HG02970 (cell line): ENCODE measurements at regions not wholly inside any gene's neighbourhood (a gene's known extent, or its start where the extent isn't known, plus 50 kb on each side); places are given as distances from the start of the nearest gene placed in this dataset.

Experiments
- ATAC-seq: cut with Tn5 transposase; IDR thresholded peaks from one replicate; pipeline ENCODE4 v1.9.1; 2021; ENCODE audit warnings: mild to moderate bottlenecking, moderate library complexity, moderate number of reproducible peaks; ENCODE audit not compliant: unreplicated experiment, low FRiP score

DNA sequence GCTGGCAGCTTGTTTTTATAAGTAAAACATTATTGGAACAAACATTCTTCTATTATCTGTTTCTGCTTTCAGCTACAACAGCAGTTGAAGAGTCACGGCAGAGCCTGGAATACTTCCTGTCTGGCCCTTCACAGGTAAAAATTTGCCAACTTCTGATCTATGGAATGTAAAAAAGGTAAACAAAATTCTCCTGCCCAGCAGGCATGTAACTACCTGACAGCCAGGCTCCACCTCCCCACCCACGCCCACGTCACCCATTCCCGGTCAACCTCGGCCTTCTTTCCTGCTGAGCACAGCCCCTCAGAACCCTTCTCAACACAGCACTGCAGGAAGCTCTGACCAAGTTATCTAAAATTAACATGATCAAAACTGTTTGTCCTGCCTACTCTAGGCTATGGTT is 166.0 kb downstream of the DLL1 start:
- ATAC-seq = no peak

GRCh38 chr6:170124150-170124549 is 166.7 kb downstream of the DLL1 start:
- ATAC-seq = no peak

DNA sequence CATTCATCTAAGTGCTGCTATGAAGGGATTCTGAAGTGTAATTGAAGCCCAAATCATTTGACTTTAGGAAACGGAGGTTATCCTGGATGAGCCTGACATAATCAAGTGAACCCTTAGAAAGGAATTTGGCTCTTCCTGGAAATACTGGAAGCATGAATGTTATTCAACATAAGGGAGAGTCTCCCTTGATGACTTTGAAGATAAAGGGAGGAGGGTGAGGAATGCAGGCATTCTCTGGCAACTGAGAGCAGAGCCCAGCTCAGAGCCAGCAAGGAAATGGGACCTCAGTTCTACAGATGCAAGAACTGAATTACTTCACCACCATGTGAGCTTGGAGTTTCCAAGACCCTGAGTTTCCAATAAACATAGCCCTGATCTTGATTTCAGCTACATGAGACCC is 168.2 kb downstream of the DLL1 start:
- ATAC-seq = no peak

- ATAC-seq = no peak
Measured at GRCh38 chr6:170117111-170117972, 173.5 kb downstream of the DLL1 start.

- no peak for ATAC-seq
Measured at GRCh38 chr6:170116636-170117035, 174.2 kb downstream of the DLL1 start.

DNA sequence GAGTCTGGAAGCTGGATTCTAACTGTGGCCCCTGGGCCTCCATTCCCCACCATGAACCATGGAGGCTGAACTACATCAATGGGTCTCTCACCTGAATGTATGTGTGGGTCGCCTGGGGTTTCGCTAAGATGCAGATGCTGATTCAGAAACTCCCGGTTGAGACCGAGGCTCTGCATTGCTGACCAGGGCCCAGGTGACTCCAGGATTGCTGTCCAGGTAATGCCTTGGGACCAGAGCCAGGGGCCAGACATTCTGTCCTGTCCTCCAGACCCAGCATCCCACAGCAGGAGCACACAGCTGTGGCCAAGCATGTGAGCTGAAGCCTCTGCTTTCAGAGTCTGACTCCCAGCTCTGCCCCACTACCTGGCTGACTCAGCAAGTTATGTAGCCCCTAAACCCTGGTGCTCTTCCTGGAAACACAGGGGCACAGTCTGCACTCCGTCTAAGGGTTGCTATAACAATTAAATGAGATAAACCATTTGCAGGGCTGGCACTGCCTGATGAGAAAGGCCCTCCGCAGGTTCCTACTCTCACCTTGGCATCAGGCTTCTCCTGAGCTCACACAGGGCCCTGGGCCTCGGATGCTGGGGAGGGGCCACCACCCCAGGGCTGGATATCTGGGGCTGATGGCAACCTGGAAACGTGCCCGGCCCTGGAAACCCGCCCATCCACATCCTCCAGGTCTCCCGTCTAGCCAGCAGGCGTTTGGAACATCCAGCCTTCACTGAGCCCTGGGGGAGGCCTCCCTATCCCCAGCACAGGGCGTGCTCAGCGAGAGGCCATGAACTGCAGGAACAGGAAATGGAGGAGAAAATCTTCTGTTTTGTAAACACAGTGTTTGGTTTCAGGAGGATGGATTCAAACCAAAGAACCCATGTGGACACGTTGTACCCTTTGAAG is 175.7 kb downstream of the DLL1 start:
- ATAC-seq = no peak

DNA sequence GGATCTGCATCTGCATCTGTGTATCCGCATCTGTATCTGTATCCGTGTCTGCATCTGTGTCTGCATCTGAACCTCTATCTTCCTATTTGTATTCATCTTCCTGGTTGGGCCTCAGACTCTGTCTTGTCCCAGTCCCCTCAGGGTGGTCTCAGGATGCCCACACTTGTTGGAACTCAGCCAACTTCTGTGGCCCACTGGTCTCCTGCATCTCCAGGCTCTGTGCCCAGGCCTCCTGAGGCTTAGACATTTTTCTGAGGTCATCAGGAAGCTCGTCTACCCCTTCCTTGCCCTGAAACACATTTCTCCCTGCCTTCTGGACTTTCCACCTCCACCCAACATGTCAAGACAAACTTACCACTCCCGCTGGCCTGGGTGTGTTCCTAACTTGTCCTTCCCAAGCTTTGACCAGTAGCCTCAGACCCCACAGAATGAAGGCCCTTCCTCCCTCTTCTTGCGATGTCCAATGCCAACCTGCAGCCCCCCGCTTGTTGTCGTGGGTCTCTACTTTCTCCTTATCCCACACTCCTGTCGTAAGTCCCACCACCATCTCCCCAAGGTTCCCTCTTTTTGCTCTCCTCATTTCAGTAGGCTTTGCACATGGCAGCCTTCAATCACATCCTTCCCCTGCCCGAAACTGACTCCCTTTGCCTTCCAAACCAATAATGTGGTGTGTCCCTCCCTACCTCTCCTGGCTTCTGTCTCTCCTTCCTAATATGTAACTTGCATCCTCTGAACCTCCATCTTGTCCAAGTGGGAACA is 176.5 kb downstream of the DLL1 start:
- no peak for ATAC-seq

GRCh38 chr6:170113141-170113540 is 177.7 kb downstream of the DLL1 start:
- ATAC-seq = no peak

- no peak for ATAC-seq
Measured at GRCh38 chr6:170112583-170112860, 178.4 kb downstream of the DLL1 start.

DNA sequence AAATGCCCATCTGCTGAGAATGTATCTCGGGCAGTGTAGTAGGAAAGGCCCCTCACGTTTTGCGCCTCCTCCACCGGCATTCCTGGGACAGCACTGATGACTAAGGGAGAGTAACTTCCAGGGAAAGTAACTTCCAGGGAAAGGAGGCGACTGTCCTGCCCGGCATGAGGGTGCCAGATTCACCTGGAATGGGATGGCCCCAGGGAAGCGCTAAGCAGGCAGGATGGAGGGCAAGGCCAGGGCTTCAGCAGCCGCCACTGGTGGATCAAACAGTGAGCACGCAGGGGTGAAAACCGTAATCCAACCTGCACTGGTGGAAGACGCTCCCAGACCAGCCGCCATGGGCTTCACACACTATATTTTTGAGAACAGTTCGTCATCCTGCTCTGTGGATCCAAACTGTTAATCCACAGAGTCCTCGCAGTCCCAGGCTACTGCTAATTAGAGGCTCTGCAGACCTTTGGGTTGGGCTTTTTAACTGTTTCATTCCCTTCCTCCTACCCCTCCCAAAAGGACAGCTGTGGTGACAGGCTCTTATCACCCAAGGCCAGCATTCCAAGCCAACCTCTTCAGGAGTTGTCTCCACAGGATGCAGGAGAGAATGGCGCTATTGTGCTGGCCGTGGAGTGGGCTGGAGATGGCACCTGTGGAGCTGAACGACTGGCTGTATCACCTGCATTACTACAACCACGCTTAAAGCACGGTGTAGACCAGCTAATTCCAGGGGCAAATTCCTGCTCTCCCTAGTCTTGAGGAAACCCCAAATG is 178.9 kb downstream of the DLL1 start:
- ATAC-seq = no peak

- no peak for ATAC-seq
Measured at GRCh38 chr6:170111141-170111664, 179.7 kb downstream of the DLL1 start.

DNA sequence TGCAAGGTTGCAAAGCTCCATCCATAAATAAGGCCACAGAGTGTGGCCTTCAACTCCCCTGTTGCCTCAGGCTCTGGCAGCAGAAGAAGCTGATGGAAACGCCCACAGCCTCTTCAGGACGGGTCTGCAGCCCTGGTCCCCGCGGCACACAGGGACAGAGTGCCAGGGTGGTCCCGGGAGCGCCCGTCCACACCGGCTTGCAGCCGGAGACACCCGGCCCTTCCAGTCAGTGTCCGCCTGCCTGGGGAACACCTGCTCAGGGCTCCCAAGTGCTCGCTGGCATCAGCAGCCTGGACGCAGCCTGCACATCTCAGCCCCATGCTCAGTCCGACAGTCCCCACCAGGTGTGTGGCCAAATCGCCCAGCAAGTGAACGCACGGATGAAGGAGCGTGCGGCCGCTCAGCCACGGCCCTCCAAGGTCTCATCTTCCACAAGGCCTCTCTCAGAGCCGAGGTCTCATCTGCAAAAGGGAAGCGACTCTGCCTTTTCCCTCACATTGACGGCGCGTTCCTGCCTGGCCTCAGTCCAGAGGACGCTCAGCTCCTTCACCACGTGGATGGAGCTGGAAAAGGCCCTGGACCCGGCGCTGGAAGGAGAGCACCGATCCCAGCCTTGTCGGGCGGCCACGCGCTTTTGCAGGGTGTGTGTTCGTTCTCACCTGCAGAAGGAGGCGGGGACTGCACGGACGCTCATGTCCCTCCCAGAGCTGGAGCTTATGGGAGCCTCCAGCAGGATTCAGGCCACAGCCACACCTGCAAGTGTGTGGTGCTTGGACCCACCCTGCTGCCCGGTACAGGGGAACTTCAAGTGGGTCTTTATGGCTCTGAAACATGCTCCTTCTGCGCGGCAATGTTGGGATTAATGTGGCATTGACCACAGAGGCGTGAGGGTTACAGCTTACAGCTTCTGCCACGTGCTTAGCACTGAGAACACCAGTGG is 180.4 kb downstream of the DLL1 start:
- no peak for ATAC-seq

- ATAC-seq = no peak
Measured at GRCh38 chr6:170108890-170109587, 181.8 kb downstream of the DLL1 start.

- ATAC-seq = no peak
Measured at GRCh38 chr6:170108456-170108855, 182.4 kb downstream of the DLL1 start.

- ATAC-seq = no peak
Measured at GRCh38 chr6:170107606-170108222, 183.2 kb downstream of the DLL1 start.

- ATAC-seq = no peak
Measured at GRCh38 chr6:170106906-170107525, 183.9 kb downstream of the DLL1 start.
